GM21737 (cell line): ENCODE measurements at regions not wholly inside any gene's neighbourhood (a gene's known extent, or its start where the extent isn't known, plus 50 kb on each side); places are given as distances from the start of the nearest gene placed in this dataset.
"Not testable (repeated sequence)": the region's sequence is repeated elsewhere in the genome, so short reads cannot be mapped to it uniquely, and the experiment has no call there.

Experiments used
- ATAC-seq: cut with Tn5 transposase; IDR thresholded peaks from one replicate; pipeline ENCODE4 v1.9.1; 2021; ENCODE audit warnings: mild to moderate bottlenecking, moderate library complexity; ENCODE audit not compliant: unreplicated experiment

DNA sequence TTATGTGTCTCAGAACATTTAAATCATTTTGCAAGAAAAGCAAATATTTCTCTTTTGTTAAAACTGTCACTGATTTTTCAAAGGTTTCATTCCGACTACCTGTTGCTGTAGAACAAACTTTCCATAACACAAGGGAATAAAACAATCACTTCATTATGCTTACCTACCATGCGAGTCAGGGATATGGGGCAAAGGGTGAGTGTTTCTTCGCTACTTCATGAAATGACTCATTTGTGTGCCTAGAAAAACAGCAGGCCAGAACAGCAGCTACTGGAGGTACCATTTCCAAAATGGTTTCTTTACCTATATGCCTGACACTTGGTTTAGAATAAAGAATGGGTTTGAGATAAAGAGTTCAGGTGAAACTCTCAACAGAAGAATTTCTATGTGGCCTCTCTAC is 712.5 kb downstream of the PLOD2 start:
- ATAC-seq = no peak

DNA sequence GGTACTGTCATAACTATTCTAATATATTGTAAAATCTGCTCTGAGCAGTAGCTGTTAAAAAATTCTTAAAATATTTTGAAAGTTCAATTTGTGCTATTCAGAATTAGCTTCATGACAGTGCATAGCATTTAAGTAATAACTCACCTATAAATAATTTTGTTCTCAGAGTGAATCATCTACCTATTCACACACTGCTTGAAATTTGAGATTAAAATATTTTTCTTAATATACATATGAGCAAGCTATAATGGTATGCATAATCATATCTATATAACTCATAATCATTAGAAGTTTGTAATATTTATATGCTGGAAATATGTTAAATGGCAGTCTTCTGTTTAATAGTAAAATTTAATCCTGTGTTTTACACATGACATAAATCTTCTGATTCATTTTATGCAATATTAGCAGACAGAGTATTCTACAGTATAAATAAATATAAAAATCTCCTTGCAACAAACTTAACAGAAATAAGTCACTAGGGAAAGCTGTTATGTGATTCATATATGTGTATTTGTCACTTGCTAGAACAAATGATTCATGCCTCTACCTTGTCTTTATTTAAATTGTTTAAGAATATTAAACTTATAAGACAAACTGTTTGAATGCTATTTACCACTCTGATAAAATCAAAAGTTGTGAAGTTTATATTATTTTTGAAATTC is 710.8 kb downstream of the PLOD2 start:
- no peak for ATAC-seq

DNA sequence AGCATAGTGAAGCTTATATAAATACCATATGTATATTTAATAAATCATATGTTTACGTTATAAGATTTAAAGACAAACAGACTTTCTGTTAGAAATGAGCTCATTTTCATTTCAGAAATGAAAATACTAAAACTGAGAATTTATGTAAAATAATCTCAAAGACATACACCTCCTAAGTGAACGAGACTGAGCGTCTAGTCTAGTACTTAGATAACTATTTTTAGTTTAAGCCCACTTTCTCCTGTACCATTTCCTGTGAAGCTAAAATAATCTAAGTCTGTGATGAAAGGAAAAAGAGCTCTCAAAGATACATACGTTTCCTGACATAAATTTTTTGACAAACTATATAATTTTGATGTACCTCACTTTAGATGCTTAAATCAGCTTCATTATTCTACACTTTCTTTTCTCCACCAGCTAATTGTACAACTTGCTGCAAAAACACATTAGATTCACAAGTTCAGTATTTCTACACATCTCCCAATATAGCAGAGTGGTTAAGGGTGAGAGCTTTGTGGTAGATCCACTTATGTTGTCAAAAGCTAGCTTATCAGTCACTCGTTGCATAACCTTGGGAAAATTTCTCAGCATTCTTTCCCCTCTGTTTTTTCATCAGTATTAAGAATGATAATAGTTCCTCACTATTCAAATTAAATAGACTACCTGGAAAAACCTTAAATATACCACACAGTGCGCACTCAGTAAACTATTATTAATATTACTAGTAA is 703.0 kb downstream of the PLOD2 start:
- ATAC-seq = no peak

DNA sequence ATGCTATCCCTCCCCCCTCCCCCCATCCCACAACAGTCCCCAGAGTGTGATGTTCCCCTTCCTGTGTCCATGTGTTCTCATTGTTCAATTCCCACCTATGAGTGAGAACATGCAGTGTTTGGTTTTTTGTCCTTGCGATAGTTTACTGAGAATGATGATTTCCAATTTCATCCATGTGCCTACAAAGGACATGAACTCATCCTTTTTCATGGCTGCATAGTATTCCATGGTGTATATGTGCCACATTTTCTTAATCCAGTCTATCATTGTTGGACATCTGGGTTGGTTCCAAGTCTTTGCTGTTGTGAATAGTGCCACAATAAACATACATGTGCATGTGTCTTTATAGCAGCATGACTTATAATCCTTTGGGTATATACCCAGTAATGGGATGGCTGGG is 701.3 kb downstream of the PLOD2 start:
- not testable (repeated sequence) for ATAC-seq

DNA sequence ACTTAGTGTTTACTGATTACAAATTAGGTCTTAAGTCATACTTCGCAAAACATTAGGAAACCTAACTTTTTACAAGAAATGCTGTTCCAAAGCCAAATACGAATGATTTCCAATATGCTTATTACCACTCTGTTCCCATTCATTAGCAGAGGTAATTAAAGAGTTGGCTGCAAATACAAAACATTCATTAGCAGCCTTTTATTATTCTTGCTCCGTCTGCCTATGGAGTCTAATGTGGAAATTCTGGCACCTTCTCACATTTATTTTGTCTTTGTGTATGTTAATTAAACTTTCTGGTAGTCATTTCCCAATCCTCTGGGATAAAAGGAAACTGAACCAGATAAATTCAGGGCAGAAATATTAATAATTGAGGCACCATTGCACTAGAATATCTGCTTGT is 689.0 kb downstream of the PLOD2 start:
- ATAC-seq = no peak

DNA sequence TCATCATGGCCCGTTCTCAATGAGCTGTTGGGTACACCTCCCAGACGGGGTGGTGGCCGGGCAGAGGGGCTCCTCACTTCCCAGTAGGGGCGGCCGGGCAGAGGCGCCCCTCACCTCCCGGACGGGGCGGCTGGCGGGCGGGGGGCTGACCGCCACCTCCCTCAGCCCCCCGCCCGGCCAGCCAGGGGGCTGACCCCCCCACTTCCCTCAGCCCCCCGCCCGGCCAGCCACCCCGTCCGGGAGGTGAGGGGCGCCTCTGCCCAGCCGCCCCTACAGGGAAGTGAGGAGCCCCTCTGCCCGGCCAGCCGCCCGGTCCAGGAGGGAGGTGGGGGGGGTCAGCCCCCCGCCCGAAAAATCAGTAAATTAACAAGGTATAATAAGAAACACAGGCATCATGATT is 678.2 kb downstream of the PLOD2 start:
- ATAC-seq = not testable (repeated sequence)

DNA sequence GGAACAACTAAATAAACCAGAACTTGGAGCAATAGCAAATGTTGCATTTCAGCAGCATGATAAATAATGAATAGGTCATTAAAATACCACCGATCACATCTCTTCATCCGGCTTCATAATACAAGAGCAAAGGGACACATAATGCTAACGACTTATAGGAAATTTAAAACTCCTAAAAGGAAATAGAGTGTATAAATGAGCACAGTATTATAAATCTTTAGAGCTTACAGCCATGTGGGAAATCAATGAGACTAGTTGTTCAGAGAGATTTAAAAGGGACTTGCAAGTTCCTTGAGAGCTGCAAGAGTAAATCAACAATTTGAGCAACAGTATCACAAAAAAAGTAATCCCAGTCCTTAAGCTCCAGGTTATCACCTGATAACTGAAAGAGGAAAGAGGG is 677.0 kb downstream of the PLOD2 start:
- ATAC-seq = no peak

DNA sequence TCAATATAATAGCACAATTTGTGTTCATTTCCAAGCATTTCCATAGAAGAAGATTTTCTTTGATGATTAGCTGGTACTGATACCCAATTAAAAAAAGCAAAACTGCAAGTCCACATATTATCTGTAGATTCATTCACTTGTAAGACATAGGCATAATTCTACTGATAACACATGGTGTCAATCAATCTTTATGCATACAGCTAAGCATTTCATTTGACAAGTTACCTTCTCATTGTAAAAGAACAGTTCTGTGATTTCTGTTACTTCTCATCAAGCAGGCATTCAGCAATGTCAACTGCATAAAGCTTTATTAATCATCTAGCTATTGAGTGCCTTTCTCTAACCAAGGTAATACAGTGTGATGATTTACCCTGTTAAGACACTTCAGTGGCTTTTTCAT is 672.0 kb downstream of the PLOD2 start:
- no peak for ATAC-seq

DNA sequence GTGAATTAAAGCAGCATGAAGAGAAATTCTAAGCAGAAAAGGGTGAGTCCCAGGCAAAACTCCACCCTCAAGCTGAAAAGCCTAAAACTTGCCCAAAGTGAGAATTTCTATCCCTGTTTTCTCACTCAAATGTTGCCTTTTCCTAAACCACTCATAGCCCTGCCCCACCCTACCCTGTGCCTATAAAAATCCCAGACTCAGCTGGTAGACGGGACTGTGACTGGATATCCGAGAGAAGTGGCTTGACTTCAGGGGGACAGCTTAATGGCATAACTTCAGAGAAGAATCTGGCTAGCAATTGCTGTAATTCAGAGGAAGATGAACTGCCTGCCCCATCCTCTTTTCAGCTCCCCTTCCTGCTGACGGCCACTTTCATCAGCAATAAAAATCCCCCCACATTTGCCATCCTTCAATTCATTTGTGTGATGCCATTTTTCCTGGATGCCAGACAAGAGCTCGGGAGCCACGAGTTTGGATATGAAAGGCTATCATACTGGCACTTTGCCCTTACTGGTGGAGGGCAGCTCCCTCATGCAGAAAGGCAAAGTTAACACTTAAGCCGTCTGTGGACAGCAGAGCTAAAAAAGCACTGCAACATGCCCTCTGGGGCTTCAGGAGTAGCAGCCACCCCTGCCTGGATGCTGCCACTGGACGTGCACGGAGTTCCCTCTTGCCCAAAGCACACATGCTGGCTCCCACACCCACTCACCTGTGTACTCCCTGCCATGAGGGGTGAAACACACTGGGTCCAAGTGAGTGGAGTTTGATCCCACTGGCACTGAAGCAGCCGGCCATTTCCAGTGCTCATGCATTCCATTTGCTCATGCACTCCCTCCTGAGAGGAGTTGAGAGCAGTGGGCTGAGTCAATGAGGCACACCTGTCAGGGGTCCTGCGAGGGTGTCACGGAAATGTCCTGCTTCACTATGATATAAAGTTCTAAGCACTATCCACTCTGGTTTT is 670.6 kb downstream of the PLOD2 start:
- no peak for ATAC-seq

DNA sequence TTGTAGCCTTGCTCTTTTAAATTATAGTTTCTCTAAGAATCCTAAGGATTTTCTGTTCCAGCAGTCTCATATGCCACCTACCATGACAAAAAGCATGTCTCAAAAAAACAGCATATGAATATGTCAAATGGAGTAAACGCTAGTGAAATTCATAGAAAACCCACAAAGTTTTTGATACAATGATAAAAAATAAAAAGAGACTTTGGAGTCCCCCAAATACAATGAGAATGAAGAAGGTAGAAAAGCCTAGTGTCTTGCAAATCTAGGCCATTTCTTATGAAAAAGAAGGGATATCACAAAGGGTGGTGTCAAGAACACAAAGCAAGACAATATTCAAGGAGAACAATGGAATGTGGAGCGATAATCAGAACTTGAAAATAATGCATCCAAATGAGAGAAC is 668.5 kb downstream of the PLOD2 start:
- ATAC-seq = no peak

DNA sequence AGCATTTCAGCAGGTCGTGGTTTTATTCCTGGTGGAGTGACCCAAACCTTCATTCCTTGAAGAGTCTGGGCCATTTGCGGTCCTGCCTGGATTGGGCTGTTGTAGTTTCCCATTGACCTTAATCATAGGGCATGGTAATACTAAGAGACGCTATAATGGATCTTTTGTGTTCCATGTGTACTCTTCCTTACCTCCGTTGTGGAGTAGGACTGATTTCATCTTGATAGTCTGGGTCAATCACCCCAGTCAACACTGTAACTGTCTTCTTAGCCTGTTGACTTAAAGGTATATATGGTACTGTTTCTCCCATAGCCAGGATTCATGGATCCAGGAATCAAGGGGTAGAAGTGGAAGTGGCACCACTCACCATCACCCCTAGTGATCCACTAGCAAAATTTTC is 643.6 kb downstream of the PLOD2 start:
- not testable (repeated sequence) for ATAC-seq

DNA sequence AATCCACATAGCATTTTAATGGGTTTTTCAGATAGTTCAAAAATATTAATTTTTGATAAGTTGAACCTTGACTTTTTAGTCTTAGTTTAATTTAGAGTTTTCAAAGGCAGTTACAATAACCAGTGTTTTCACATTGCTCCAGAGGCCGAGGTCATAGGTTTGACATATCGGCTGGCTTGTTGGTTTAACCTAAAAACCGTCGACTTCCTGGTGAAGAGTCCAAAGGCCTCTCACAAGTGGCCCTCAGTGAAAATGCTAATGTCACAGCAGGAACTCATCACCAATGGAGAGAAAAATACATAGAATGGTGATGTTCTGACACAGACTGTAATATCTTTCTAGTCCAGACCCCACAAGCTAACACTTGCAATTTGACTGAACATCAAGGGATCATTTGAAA is 642.3 kb downstream of the PLOD2 start:
- ATAC-seq = no peak

DNA sequence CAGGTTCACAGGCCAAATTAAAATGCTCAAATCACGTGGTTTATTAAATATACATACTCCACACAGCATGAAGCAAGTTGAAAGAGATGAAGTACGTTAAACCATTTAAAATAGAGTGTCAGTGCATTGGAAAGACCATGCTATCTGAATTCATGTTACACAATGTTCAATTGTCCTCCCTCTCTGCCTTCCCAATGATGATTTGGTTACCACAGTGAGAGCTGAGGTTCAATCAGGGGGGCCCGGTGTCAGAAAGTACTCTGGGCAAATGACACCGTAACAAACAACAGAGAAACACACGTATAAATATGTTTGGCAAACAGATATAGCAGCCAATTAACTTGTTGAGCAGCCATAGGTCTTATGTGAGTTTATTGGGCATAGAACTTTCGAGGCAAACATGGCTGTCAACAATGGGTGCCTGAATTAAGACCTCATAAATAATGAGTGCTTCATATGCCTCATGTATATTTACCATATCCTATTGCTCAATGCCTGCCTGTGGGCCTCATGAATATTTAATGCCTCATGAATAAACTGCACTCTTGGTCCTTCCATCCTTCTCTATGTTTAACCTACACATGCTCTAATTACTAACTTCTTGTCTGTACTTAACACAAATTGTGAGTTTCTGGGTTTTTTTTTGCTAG is 641.5 kb downstream of the PLOD2 start:
- no peak for ATAC-seq

DNA sequence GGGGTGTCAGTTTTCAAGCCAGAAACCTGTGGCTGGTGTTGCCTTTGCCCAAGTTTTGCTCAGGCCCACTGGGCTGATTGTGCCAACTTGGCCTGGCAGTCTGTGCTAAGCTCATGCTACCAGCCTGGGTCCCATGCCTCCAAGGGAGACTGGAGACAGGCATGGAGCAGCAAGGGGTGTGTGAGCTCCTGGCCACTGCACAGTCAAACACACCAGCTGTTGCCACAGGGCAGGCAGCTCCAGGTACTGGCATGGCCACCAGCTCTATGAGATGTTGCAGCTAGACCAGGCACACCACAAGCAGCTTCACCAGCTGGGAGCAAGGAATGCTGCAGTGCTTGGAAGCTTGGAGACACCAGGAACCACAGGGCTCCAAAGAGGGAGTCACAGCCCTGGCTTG is 638.8 kb downstream of the PLOD2 start:
- no peak for ATAC-seq

DNA sequence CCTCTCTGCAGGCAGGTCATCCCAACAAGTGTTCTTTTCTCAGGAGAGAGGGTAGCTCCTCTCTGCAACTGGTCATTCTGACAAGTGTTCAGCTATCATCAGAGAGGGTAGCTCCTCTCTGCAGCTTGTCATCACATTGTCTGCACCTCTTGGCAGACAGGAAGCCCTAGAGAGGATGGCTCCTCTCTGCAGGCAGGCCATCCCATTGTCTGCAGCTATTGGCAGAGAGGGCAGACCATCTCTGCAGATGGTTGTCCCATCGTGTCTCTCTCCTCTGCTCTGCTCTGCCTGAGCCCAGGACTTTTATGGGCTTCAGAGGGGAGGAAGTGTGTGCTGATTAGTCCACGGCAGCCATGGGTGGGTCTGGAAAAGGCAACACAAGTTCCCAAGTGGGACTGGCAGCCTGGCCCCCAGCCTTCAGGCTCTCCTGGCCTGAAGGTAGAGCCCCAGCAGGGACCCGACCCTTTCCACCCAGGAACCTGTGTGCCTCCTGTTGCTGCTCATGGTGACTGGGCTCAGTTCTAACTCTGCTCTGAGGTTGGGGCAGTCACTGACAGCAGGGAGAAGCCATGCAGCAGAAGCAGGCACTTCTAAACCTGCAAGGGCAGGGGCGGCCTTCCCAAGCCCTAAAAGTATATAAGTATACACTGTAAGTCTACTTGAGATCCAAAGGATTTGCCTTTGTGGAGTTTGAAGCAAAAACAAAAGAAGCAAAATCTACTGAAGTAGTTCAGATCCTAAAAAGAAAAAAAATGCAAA is 637.9 kb downstream of the PLOD2 start:
- no peak for ATAC-seq

DNA sequence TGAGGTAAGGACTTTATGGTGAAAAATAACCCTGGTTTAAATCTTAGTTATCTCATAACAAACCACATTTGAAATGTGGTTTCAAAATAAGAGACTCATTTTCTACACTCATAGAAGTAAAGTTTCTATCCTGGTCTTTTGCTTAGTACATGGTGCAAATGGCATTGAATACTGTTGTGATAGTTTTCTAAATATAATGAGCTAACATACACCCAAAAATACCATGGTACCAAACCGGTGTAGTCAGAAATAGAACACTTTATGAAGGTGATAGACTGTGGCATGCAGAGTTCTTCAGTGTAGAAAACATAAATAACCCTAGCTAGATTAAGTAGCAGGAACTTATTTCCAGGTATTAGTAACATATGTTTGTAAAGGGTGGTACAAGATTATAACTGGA is 629.4 kb downstream of the PLOD2 start:
- ATAC-seq = no peak

DNA sequence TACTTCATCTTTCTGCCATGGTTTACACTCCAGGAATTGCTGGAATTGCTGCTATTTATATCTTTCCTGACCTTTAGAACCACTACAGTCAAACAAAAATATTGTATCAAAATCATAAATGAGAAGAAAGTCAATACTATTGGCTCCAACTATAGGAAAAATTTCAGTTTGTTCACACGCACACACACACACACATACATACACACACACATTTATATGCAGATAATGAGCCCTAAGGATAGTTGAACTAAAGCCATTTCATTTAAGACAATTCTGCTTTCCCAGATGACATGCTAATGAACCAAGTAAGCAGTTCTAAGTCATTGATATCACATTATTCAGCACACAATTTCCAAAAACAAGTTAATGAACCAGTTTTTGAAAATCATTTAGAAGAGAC is 627.3 kb downstream of the PLOD2 start:
- no peak for ATAC-seq

DNA sequence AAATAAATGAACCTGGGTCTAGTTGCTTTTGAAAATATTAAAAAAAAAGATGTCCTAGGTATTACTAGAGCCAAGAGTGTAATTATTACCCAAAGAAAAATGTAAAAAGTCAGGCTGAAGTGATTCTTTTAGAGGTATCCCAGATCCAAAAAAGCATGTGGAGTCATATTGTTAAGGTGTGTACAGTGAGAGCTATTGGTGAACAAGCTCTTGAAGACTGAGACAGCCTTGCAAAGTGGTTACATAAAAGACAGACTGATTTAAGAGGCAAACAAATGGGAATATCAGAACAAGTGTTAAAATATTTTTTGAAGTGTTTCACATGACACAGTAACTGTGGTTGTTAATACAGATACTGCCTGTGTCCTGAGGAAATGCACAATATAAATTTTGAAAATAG is 624.5 kb downstream of the PLOD2 start:
- ATAC-seq = no peak

DNA sequence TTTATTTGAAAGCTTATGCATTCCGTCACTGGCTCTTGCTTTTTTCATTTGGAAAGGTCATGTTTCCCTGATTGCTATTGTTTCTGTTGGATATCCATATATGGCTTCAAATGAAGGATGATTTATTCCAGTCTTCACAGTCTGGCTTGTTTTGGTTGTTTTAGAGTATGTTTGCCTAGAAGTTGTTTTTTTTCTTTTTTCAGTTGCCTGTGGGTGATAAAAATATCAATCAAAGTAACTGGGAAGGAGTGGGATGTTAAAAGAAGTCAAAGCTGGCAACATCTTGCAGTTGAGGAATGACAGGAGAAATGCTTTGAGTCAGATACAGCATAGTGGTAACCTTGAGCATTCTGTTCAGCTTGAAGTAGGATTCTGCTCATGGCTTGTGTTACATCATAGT is 610.5 kb downstream of the PLOD2 start:
- no peak for ATAC-seq

DNA sequence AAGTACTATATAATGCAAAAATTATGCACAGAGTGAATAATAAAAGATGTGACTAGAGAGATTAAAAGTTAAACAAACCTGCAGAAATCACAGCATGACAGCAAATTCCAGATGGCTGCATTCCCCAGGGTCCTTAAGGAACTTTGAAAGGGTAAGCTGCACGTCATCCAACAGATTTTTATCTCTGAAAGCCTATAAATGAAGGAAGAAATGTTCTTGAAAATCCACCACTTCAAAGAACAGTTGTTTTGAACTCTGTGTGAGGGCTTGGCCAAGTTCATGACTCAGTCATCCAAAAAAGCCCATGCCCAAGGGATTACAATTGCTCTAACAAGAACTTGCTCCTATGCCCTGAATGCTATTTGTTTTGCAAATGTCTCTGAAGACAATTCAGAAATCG is 603.6 kb downstream of the PLOD2 start:
- no peak for ATAC-seq
